ENCODE measurements at regions not wholly inside any gene's neighbourhood (a gene's known extent, or its start where the extent isn't known, plus 50 kb on each side); places are given as distances from the start of the nearest gene placed in this dataset.

- Histone ChIP-seq H3K27me3 (ENCODE audit: control insufficient read depth, insufficient read depth, low read length) (no peaks in the 10 kb centered on the region), H3K27ac (ENCODE audit: low read depth in 2 of 2, low read length in 2 of 2) (no peak overlapping the region), H3K4me1 (ENCODE audit: control insufficient read depth in 2 of 3, insufficient read depth in 2 of 3, low read depth in 1 of 3, low read length in 3 of 3) (no peaks in the 10 kb centered on the region), H3K9ac (ENCODE audit: low read length in 3 of 3) (no peak overlapping the region), H3K4me3 (ENCODE audit: low read length in 3 of 3) (no peak overlapping the region), H3K9me3 (ENCODE audit: control insufficient read depth in 2 of 3, insufficient read depth in 1 of 3, low read length in 3 of 3) (no peaks in the 10 kb centered on the region), H3K36me3 (ENCODE audit: control insufficient read depth in 2 of 3, insufficient read depth in 3 of 3, low read length in 3 of 3) (no peaks in the 10 kb centered on the region)
- DNase-seq (no peak), FAIRE-seq (no peak)
- intact Hi-C loops (cut with DNase I) = no loop called here
- TF ChIP-seq, protein P1, sequence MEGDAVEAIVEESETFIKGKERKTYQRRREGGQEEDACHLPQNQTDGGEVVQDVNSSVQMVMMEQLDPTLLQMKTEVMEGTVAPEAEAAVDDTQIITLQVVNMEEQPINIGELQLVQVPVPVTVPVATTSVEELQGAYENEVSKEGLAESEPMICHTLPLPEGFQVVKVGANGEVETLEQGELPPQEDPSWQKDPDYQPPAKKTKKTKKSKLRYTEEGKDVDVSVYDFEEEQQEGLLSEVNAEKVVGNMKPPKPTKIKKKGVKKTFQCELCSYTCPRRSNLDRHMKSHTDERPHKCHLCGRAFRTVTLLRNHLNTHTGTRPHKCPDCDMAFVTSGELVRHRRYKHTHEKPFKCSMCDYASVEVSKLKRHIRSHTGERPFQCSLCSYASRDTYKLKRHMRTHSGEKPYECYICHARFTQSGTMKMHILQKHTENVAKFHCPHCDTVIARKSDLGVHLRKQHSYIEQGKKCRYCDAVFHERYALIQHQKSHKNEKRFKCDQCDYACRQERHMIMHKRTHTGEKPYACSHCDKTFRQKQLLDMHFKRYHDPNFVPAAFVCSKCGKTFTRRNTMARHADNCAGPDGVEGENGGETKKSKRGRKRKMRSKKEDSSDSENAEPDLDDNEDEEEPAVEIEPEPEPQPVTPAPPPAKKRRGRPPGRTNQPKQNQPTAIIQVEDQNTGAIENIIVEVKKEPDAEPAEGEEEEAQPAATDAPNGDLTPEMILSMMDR (IDR thresholded peaks at IDR 0.05; ENCODE audit: borderline replicate concordance, extremely low read depth, insufficient read depth) = no peak
Measured at GRCh38 chr13:82925114-82925513, 957.2 kb downstream of the SLITRK1 start.

- TF ChIP-seq, protein P1 (IDR thresholded peaks at IDR 0.05; ENCODE audit: borderline replicate concordance, extremely low read depth, insufficient read depth) = no peak
- H3K4me1 ChIP-seq (ENCODE audit: control insufficient read depth in 2 of 3, insufficient read depth in 2 of 3, low read depth in 1 of 3, low read length in 3 of 3) = no peaks in the 10 kb centered on the region
- H3K27ac ChIP-seq (ENCODE audit: low read depth in 2 of 2, low read length in 2 of 2) = no peak overlapping the region
- H3K9me3 ChIP-seq (ENCODE audit: control insufficient read depth in 2 of 3, insufficient read depth in 1 of 3, low read length in 3 of 3) = peaks cover 0 to 3% (median 0%) of the 10 kb centered on the region in 3 donors
- H3K36me3 ChIP-seq (ENCODE audit: control insufficient read depth in 2 of 3, insufficient read depth in 3 of 3, low read length in 3 of 3) = no peaks in the 10 kb centered on the region
- FAIRE-seq = no peak
- no peak overlapping the region for H3K4me3 ChIP-seq (ENCODE audit: low read length in 3 of 3)
- no peak overlapping the region for H3K9ac ChIP-seq (ENCODE audit: low read length in 3 of 3)
- intact Hi-C loops (cut with DNase I) = no loop called here
- DNase-seq = no peak
- H3K27me3 ChIP-seq (ENCODE audit: control insufficient read depth, insufficient read depth, low read length) = no peaks in the 10 kb centered on the region
Measured at GRCh38 chr13:82917984-82918383, 964.3 kb downstream of the SLITRK1 start.

- TF ChIP-seq, protein P1 (IDR thresholded peaks at IDR 0.05; ENCODE audit: borderline replicate concordance, extremely low read depth, insufficient read depth) = no peak
- no peak overlapping the region for H3K9ac ChIP-seq (ENCODE audit: low read length in 3 of 3)
- FAIRE-seq (no peak), DNase-seq (no peak)
- H3K4me3 ChIP-seq (ENCODE audit: low read length in 3 of 3) = no peak overlapping the region
- no peaks in the 10 kb centered on the region for H3K9me3 ChIP-seq (ENCODE audit: control insufficient read depth in 2 of 3, insufficient read depth in 1 of 3, low read length in 3 of 3)
- intact Hi-C loops (cut with DNase I) = no loop called here
- H3K4me1 ChIP-seq (ENCODE audit: control insufficient read depth in 2 of 3, insufficient read depth in 2 of 3, low read depth in 1 of 3, low read length in 3 of 3) = no peaks in the 10 kb centered on the region
- H3K27me3 ChIP-seq (ENCODE audit: control insufficient read depth, insufficient read depth, low read length) = no peaks in the 10 kb centered on the region
- no peak overlapping the region for H3K27ac ChIP-seq (ENCODE audit: low read depth in 2 of 2, low read length in 2 of 2)
- no peaks in the 10 kb centered on the region for H3K36me3 ChIP-seq (ENCODE audit: control insufficient read depth in 2 of 3, insufficient read depth in 3 of 3, low read length in 3 of 3)
Measured at GRCh38 chr13:82912564-82912963, 969.7 kb downstream of the SLITRK1 start.

DNA sequence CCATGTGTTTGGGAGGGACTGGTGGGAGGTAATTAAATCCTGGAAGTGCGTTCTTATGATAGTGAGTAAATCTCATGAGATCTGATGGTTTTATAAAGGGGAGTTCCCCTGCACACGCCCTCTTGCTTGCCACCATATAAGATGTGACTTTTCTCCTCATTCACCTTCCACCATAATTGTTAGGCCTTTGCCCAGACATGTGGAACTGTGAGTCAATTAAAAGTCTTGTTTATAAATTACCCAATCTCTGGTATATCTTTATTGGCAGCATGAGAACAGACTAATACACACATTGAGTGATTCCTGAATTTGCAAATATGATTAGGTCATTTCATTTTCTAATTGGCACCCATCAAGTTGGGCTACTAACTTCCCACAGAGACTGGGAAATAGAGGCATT lies 977.2 kb downstream of the SLITRK1 start:
- H3K36me3 ChIP-seq (ENCODE audit: control insufficient read depth in 2 of 3, insufficient read depth in 3 of 3, low read length in 3 of 3) = no peaks in the 10 kb centered on the region
- H3K9ac ChIP-seq (ENCODE audit: low read length in 3 of 3) = no peak overlapping the region
- H3K27ac ChIP-seq (ENCODE audit: low read depth in 2 of 2, low read length in 2 of 2) = no peak overlapping the region
- no peak for FAIRE-seq
- H3K4me3 ChIP-seq (ENCODE audit: low read length in 3 of 3) = no peak overlapping the region
- no peak for DNase-seq
- no peaks in the 10 kb centered on the region for H3K27me3 ChIP-seq (ENCODE audit: control insufficient read depth, insufficient read depth, low read length)
- no peaks in the 10 kb centered on the region for H3K9me3 ChIP-seq (ENCODE audit: control insufficient read depth in 2 of 3, insufficient read depth in 1 of 3, low read length in 3 of 3)
- TF ChIP-seq, protein P1 (IDR thresholded peaks at IDR 0.05; ENCODE audit: borderline replicate concordance, extremely low read depth, insufficient read depth) = no peak
- intact Hi-C loops (cut with DNase I) = no loop called here
- no peaks in the 10 kb centered on the region for H3K4me1 ChIP-seq (ENCODE audit: control insufficient read depth in 2 of 3, insufficient read depth in 2 of 3, low read depth in 1 of 3, low read length in 3 of 3)
